Natural killer cell (primary cell): ENCODE measurements at regions not wholly inside any gene's neighbourhood (a gene's known extent, or its start where the extent isn't known, plus 50 kb on each side); places are given as distances from the start of the nearest gene placed in this dataset.

Source experiments
- ATAC-seq, 3 donors: fragments of 150-1000 bp in 2 of 3; fragments of 200-7000 bp in 1 of 3; cut with Tn5 transposase; 1 replicate in 1 of 3; 2 replicates in 2 of 3; pipeline ENCODE4 v1.10.0; 2021; ENCODE audit warnings: mild to moderate bottlenecking in 2 of 3, moderate library complexity in 2 of 3
- DNase-seq, 2 donors: peaks; one replicate each; pipeline versions ENCODE4 v3.0.0 to v3.0.0-alpha.2; 2013 to 2021; ENCODE audit warnings: mixed read lengths in 1 of 2
- H3K27ac ChIP-seq: one replicate; pipeline ENCODE4 v1.5.1; 2013; ENCODE audit warnings: mild to moderate bottlenecking, low read length
- H3K27me3 ChIP-seq: one replicate; pipeline ENCODE4 v1.6.1; 2013; ENCODE audit warnings: low read length; ENCODE audit not compliant: control insufficient read depth, insufficient read depth
- H3K36me3 ChIP-seq: one replicate; pipeline ENCODE4 v1.6.1; 2013; ENCODE audit warnings: low read length; ENCODE audit not compliant: control insufficient read depth, insufficient read depth
- H3K4me1 ChIP-seq: one replicate; pipeline ENCODE4 v1.6.1; 2013; ENCODE audit warnings: low read length; ENCODE audit not compliant: control insufficient read depth, insufficient read depth
- H3K4me3 ChIP-seq: one replicate; pipeline ENCODE4 v1.5.1; 2013; ENCODE audit warnings: low read length
- H3K9me3 ChIP-seq: one replicate; pipeline ENCODE4 v1.6.1; 2013; ENCODE audit warnings: low read length; ENCODE audit not compliant: control insufficient read depth, insufficient read depth
- H3K27ac Mint-ChIP-seq, 2 donors: one replicate each; pipeline ENCODE4 v1.8.0; 2022; ENCODE audit warnings: mild to moderate bottlenecking in 2 of 2, mixed read lengths in 2 of 2, moderate library complexity in 1 of 2
- H3K27me3 Mint-ChIP-seq, 2 donors: one replicate each; pipeline ENCODE4 v1.8.0; 2022; ENCODE audit warnings: low read depth in 2 of 2, mixed read lengths in 2 of 2
- H3K36me3 Mint-ChIP-seq: one replicate; pipeline ENCODE4 v1.8.0; 2022; ENCODE audit warnings: mixed read lengths
- H3K4me1 Mint-ChIP-seq, 2 donors: one replicate each; pipeline ENCODE4 v1.8.0; 2022; ENCODE audit warnings: mixed read lengths in 2 of 2
- H3K4me3 Mint-ChIP-seq: one replicate; pipeline ENCODE4 v1.8.0; 2022; ENCODE audit warnings: mild to moderate bottlenecking, moderate library complexity, mixed read lengths
- H3K9me3 Mint-ChIP-seq, 2 donors: one replicate each; pipeline ENCODE4 v1.8.0; 2022; ENCODE audit warnings: mixed read lengths in 2 of 2
- WGBS: methylation state at CpG from one replicate; pipeline ENCODE4 v1.1.7; 2013; ENCODE audit warnings: missing lambda C conversion rate; ENCODE audit not compliant: insufficient coverage; 5-methylcytosine and 5-hydroxymethylcytosine counted together
- intact Hi-C: fragments of 100-400 bp; cut with micrococcal nuclease; formaldehyde crosslinking; loops from one replicate; pipeline ENCODE4 v1.14.2; 2022
- TF ChIP-seq, protein P1 (sequence below): fragments of 200-600 bp; IDR thresholded peaks from one replicate; pipeline ENCODE4 v1.8.0; 2022; ENCODE audit warnings: antibody characterized with exemption

DNA sequence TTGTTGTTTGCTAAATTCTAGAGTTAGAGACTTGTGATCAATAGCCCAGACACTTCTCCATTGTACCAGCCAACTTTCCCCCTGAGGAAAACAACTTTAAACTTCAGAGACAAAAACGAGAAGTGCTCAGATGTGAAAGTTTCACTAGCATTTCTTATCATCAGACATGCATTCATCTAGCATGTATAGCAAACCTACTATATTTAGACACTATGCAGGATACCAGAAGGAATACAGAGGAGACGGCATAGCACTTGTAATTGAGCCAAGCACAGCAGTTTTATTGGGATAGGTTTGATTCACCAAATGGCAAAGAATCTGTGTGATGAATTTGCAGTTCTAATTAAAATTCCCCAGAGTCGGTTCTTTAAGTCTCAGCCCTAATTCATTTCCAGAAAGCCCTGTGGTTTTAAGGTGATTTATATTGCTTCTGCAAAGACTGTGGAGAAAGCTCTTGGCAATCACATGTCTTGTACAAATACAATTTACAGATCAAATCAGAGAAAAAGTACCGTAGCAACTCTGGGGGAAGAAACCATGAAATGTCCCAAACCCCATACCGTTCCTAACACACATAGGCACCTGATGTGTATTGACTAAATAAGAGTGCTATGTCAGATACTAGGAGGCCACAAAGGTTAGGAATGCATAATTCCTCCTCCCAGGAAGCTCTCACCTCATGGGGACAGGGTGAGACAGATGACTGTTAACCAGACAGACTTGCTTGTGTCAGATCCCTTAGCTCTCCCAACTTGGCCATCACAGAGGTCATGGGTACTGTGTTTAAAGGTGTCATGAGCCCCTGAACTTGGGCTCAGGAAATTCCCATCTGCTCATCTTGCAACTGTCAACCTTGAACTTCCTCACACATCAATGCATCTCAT, 69.6 kb upstream of the KRAS start:
- Histone ChIP-seq H3K4me3 (no peak overlapping the region), H3K27me3 (no peaks in the 10 kb centered on the region), H3K9me3 (no peaks in the 10 kb centered on the region), H3K36me3 (no peaks in the 10 kb centered on the region), H3K27ac (no peak overlapping the region), H3K4me1 (peaks cover 11% of the 10 kb centered on the region)
- Mint-ChIP-seq H3K4me1 (peaks cover 28 to 36% of the 10 kb centered on the region in 2 donors), H3K27me3 (no peaks in the 10 kb centered on the region), H3K36me3 (no peaks in the 10 kb centered on the region), H3K9me3 (no peaks in the 10 kb centered on the region), H3K27ac (no peak overlapping the region), H3K4me3 (no peak overlapping the region)
- TF ChIP-seq, protein P1, sequence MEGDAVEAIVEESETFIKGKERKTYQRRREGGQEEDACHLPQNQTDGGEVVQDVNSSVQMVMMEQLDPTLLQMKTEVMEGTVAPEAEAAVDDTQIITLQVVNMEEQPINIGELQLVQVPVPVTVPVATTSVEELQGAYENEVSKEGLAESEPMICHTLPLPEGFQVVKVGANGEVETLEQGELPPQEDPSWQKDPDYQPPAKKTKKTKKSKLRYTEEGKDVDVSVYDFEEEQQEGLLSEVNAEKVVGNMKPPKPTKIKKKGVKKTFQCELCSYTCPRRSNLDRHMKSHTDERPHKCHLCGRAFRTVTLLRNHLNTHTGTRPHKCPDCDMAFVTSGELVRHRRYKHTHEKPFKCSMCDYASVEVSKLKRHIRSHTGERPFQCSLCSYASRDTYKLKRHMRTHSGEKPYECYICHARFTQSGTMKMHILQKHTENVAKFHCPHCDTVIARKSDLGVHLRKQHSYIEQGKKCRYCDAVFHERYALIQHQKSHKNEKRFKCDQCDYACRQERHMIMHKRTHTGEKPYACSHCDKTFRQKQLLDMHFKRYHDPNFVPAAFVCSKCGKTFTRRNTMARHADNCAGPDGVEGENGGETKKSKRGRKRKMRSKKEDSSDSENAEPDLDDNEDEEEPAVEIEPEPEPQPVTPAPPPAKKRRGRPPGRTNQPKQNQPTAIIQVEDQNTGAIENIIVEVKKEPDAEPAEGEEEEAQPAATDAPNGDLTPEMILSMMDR: no peak
- intact Hi-C loops: no loop called here
- WGBS: 26% methylated on average over 3 of the region's 5 CpGs
- DNase-seq: peak in 1 of 2 donors; percentile 10
- ATAC-seq: no peak

DNA sequence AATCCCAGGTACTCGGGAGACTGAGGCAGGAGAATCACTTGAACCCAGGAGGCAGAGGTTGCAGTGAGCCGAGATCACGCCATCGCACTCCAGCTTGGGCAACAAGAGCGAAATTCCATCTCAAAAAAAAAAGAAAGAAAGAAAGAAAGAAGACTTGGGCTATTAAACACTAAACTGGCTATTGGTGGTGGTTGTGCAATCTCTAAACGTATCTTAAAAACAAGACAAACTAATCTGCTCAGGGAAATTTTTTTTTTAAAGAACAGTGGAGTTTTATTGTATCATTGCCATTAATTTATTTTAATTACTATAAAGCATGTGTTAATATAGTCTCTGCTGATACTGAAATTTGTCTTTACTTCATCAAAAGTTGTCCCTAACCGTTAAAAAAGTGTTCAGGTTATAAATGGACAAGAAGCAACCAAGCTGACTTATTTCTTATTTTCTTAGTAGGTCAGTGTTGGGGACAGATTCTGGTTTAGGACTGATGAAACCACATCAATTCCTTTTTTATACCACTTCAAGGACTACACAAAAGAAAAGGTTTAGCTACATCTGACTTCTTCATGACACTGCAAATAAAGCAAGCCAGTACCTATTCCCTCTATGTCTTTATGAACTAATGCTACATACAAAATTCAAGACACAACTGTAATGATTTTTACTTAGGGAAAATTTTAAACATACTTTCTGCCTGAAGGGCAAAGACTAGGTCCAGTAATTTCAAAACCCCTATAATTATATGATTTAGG, 68.7 kb upstream of the KRAS start:
- DNase-seq: no peak
- no peak overlapping the region for H3K27ac Mint-ChIP-seq

GRCh38 chr12:25317553-25317952, 66.8 kb upstream of the KRAS start:
- no peak overlapping the region for H3K4me3 ChIP-seq
- H3K27me3 ChIP-seq: no peaks in the 10 kb centered on the region
- TF ChIP-seq, protein P1: no peak
- H3K27ac ChIP-seq: no peak overlapping the region
- Mint-ChIP-seq H3K4me3 (no peak overlapping the region), H3K27me3 (no peaks in the 10 kb centered on the region), H3K9me3 (no peaks in the 10 kb centered on the region), H3K27ac (no peak overlapping the region), H3K36me3 (no peaks in the 10 kb centered on the region), H3K4me1 (peaks cover 12 to 19% of the 10 kb centered on the region in 2 donors)
- ATAC-seq: no peak
- 74% methylated on average over 3 of the region's 4 CpGs for WGBS
- DNase-seq: no peak
- intact Hi-C loops: no loop called here
- H3K4me1 ChIP-seq: peaks cover under 1% of the 10 kb centered on the region
- no peaks in the 10 kb centered on the region for H3K9me3 ChIP-seq
- H3K36me3 ChIP-seq: no peaks in the 10 kb centered on the region

More for the DNA sequence above, 68.7 kb upstream of the KRAS start:
- Histone ChIP-seq H3K4me3 (no peak overlapping the region), H3K27ac (no peak overlapping the region), H3K36me3 (no peaks in the 10 kb centered on the region), H3K9me3 (no peaks in the 10 kb centered on the region), H3K4me1 (peaks cover 7% of the 10 kb centered on the region), H3K27me3 (no peaks in the 10 kb centered on the region)
- no peaks in the 10 kb centered on the region for H3K27me3 Mint-ChIP-seq
- H3K4me3 Mint-ChIP-seq: no peak overlapping the region
- intact Hi-C loops: no loop called here
- H3K36me3 Mint-ChIP-seq: no peaks in the 10 kb centered on the region
- 88% methylated on average over 5 of the region's 7 CpGs for WGBS
- peaks cover 28 to 35% of the 10 kb centered on the region in 2 donors for H3K4me1 Mint-ChIP-seq
- no peaks in the 10 kb centered on the region for H3K9me3 Mint-ChIP-seq
- ATAC-seq: no peak
- TF ChIP-seq, protein P1: no peak
